Common myeloid progenitor, CD34-positive (primary cell): ENCODE measurements at regions not wholly inside any gene's neighbourhood (a gene's known extent, or its start where the extent isn't known, plus 50 kb on each side); places are given as distances from the start of the nearest gene placed in this dataset.

Experiments
- CTCF ChIA-PET: fragments of 350-600 bp; sonication (Branson Sonifier 250); formaldehyde crosslinking; loops from one replicate; lab custom pipeline; 2021; ENCODE audit warnings: antibody characterized with exemption; lab: Charles Lee
- POLR2A ChIA-PET: fragments of 350-600 bp; sonication (Branson Sonifier 250); formaldehyde crosslinking; loops from one replicate; lab custom pipeline; 2021; ENCODE audit warnings: antibody characterized with exemption; lab: Charles Lee
- DNase-seq, 3 donors: peaks; one replicate each; pipeline versions ENCODE4 v3.0.0 to v3.0.0-alpha.2; 2013
- H3K27ac ChIP-seq, 2 experiments: 1 replicate in 1 of 2; 2 replicates in 1 of 2; pipeline ENCODE4 v1.7.0; 2013; ENCODE audit warnings: inconsistent platforms in 2 of 2, low read length in 2 of 2, mild to moderate bottlenecking in 2 of 2, low read depth in 1 of 2, moderate library complexity in 1 of 2; ENCODE audit not compliant: severe bottlenecking in 2 of 2, insufficient read depth in 1 of 2, poor library complexity in 1 of 2
- H3K27me3 ChIP-seq, 5 experiments: replicated peaks in 2 of 5; 1 replicate in 3 of 5; 2 replicates in 2 of 5; pipeline versions ENCODE4 v1.6.1 to v1.7.0; 2013; ENCODE audit warnings: low read length in 4 of 5, mild to moderate bottlenecking in 2 of 5, moderate library complexity in 2 of 5, inconsistent platforms in 1 of 5; ENCODE audit not compliant: insufficient read depth in 5 of 5, control insufficient read depth in 4 of 5
- H3K36me3 ChIP-seq, 4 experiments: 1 replicate in 2 of 4; 2 replicates in 2 of 4; pipeline versions ENCODE4 v1.6.1 to v1.7.0; 2013; ENCODE audit warnings: low read length in 3 of 4, control low read depth in 1 of 4, mild to moderate bottlenecking in 1 of 4; ENCODE audit not compliant: control insufficient read depth in 4 of 4, insufficient read depth in 4 of 4
- H3K4me1 ChIP-seq, 4 experiments: 1 replicate in 3 of 4; 2 replicates in 1 of 4; pipeline versions ENCODE4 v1.6.1 to v1.7.1; 2013; ENCODE audit warnings: low read length in 3 of 4, mild to moderate bottlenecking in 3 of 4, control low read depth in 1 of 4, inconsistent platforms in 1 of 4, moderate library complexity in 1 of 4; ENCODE audit not compliant: control insufficient read depth in 4 of 4, insufficient read depth in 4 of 4; ENCODE audit errors: control extremely low read depth in 1 of 4
- H3K4me3 ChIP-seq, 7 experiments: 1 replicate in 4 of 7; 2 replicates in 3 of 7; pipeline versions ENCODE4 v1.5.1 to v1.7.0; 2013; ENCODE audit warnings: mild to moderate bottlenecking in 7 of 7, low read length in 6 of 7, moderate library complexity in 6 of 7, inconsistent platforms in 2 of 7, low read depth in 2 of 7, control low read depth in 1 of 7; ENCODE audit not compliant: insufficient read depth in 4 of 7, control insufficient read depth in 1 of 7; ENCODE audit errors: extremely low read depth in 1 of 7
- H3K9me3 ChIP-seq, 5 experiments: 1 replicate in 4 of 5; 2 replicates in 1 of 5; pipeline versions ENCODE4 v1.6.1 to v1.7.1; 2013; ENCODE audit warnings: low read length in 4 of 5, mild to moderate bottlenecking in 2 of 5, inconsistent platforms in 1 of 5, low read depth in 1 of 5, moderate library complexity in 1 of 5; ENCODE audit not compliant: control insufficient read depth in 4 of 5, insufficient read depth in 2 of 5; ENCODE audit errors: control extremely low read depth in 1 of 5
- WGBS: methylation state at CpG from one replicate; pipeline ENCODE4 v1.1.5; 2013; ENCODE audit not compliant: insufficient coverage; 5-methylcytosine and 5-hydroxymethylcytosine counted together

DNA sequence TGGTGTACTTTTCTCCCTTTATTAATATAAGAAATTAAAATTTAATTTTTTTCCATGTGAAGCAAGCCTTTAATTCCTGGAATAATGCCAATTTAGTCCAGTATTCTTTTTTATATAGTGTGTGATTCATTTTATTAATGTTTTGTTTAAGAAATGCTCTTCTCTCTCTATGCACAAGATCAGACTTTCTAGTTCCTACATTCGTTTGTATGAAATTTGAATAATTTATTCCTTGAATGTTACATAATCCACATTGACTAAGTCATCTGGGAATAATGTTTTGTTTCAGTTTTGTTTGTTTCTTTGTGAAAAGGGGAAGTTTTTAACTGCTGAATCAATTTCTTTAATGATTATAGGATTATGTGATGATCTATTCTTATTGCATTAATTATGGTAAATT is 181.4 kb upstream of the ID4 start:
- POLR2A ChIA-PET: no interaction called here
- H3K4me3 ChIP-seq: no peak overlapping the region
- WGBS: no CpG with 5 or more reads among the region's 1 CpG
- DNase-seq: no peak
- H3K27me3 ChIP-seq: no peaks in the 10 kb centered on the region
- no peaks in the 10 kb centered on the region for H3K9me3 ChIP-seq
- H3K36me3 ChIP-seq: no peaks in the 10 kb centered on the region
- CTCF ChIA-PET: no interaction called here
- H3K4me1 ChIP-seq: no peaks in the 10 kb centered on the region
- H3K27ac ChIP-seq: no peak overlapping the region

DNA sequence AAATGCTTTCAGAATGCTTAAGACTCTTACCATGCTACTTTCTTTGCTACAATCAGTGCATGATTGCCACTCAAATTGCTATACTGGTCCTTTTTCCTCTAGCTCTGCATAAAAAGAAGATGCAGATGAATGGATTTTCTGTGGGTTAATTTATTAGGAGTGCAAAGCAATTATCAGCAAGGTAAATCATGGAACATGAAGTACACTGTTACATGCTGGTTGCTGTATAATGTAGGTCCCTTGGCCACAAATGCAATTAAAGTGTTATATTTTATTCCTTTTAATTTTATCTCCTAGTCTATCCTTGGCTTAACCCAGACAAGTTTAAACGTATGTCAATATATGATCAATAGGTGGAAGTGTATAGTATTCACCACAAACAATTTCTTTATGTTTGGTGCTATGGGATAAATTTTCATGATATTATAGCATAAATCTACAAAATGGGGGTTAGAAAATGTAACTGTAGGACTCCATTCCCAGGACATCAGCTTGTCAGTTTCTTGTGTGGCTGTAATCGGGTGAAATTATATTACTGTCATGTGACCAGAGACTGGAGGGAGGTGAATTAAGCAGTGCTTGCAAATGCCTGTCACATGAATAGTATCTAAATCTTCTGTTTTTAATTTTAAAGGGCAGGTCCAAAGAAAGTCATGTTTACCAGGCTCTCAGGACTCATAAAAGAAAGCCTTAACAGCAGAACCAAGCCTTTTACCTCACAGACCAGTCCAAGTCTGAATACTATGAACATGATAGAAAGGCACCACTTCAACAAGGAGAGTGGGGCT is 176.9 kb upstream of the ID4 start:
- Histone ChIP-seq H3K4me3 (no peak overlapping the region), H3K9me3 (no peaks in the 10 kb centered on the region), H3K27ac (no peak overlapping the region), H3K27me3 (peaks cover 0 to 6% (median 0%) of the 10 kb centered on the region in 5 experiments), H3K4me1 (no peaks in the 10 kb centered on the region), H3K36me3 (no peaks in the 10 kb centered on the region)
- POLR2A ChIA-PET: interaction anchor here (0.6 kb wide), 1 partner anchor 89 kb away, joined by 3 read pairs; no protein-coding TSS in a partner anchor
- no CpG with 5 or more reads among the region's 2 CpGs for WGBS
- DNase-seq: no peak
- CTCF ChIA-PET: no interaction called here

DNA sequence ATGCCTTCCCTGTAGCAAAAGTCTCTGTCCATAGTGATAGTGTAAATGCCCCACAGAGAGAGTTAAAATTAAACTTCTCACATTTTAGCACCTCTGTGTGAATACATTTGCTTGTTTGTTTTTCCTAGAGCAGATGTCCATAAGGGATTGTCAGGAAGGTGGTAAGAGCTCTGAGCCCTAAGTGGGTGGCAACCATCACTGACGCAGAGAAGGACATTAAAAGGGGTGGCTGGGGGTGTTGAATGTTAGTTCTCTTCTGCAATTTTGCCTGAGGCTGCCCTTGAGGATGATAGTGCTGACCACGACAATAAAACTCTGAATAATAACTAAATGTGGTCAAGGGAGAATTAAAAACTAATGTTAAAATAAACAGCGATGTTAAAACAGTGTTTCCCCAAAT is 174.3 kb upstream of the ID4 start:
- Histone ChIP-seq H3K27ac (no peak overlapping the region), H3K4me3 (no peak overlapping the region), H3K4me1 (no peaks in the 10 kb centered on the region), H3K36me3 (no peaks in the 10 kb centered on the region), H3K9me3 (no peaks in the 10 kb centered on the region), H3K27me3 (peaks cover 0 to 9% (median 2%) of the 10 kb centered on the region in 5 experiments)
- ChIA-PET CTCF (no interaction called here), POLR2A (no interaction called here)
- DNase-seq: no peak
- WGBS: 60% methylated on average over 2 of the region's 3 CpGs

DNA sequence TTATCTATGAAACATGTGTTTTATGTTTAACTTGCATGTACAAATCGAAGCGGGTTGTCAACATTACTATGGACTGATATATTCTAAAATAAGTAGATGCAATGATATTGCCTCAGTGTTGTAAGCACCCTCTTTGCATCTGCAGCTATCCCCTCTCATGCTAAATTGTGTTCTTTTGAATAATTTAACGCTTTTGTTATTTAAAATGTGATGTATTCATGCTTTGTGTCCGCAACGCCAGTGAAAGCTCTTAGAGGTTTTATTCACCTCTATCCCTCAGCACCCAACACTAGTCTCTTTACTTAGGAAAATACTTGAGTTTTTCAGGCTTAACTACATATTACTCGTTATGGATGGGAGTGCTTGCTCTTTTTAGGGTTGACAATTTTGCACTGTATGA is 173.7 kb upstream of the ID4 start:
- H3K27ac ChIP-seq: no peak overlapping the region
- no CpG with 5 or more reads among the region's 6 CpGs for WGBS
- POLR2A ChIA-PET: interaction anchor here (0.6 kb wide), 1 partner anchor 553 kb away, joined by 5 read pairs; no protein-coding TSS in a partner anchor
- H3K9me3 ChIP-seq: no peaks in the 10 kb centered on the region
- H3K4me1 ChIP-seq: no peaks in the 10 kb centered on the region
- no peak for DNase-seq
- peaks cover 0 to 9% (median 2%) of the 10 kb centered on the region in 5 experiments for H3K27me3 ChIP-seq
- CTCF ChIA-PET: no interaction called here
- no peak overlapping the region for H3K4me3 ChIP-seq
- H3K36me3 ChIP-seq: no peaks in the 10 kb centered on the region

DNA sequence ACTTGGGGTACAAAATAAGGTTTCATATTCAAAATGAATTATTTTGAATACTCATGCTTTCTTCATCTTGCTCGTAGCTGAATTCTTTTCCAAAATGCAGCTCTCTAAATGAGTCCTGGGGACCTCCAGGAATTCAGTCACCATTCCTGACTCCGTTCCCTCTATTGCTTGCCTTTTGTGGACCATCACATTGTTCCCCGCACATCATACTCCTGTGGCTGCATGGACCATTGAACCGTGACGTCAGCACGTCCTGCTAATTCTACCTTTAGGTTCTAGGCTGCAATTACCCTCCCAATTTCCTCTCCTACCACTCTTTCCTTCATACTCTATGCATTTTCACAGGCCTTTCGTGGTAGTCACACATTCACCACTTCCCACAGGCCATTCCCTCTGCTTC is 173.1 kb upstream of the ID4 start:
- H3K9me3 ChIP-seq: no peaks in the 10 kb centered on the region
- no peak for DNase-seq
- no peaks in the 10 kb centered on the region for H3K36me3 ChIP-seq
- peaks cover 0 to 10% (median 2%) of the 10 kb centered on the region in 5 experiments for H3K27me3 ChIP-seq
- 80% methylated on average over 7 of the region's 7 CpGs for WGBS
- H3K4me3 ChIP-seq: no peak overlapping the region
- ChIA-PET POLR2A (interaction anchor here (0.6 kb wide), 1 partner anchor 553 kb away, joined by 5 read pairs; no protein-coding TSS in a partner anchor), CTCF (no interaction called here)
- no peaks in the 10 kb centered on the region for H3K4me1 ChIP-seq
- H3K27ac ChIP-seq: no peak overlapping the region

DNA sequence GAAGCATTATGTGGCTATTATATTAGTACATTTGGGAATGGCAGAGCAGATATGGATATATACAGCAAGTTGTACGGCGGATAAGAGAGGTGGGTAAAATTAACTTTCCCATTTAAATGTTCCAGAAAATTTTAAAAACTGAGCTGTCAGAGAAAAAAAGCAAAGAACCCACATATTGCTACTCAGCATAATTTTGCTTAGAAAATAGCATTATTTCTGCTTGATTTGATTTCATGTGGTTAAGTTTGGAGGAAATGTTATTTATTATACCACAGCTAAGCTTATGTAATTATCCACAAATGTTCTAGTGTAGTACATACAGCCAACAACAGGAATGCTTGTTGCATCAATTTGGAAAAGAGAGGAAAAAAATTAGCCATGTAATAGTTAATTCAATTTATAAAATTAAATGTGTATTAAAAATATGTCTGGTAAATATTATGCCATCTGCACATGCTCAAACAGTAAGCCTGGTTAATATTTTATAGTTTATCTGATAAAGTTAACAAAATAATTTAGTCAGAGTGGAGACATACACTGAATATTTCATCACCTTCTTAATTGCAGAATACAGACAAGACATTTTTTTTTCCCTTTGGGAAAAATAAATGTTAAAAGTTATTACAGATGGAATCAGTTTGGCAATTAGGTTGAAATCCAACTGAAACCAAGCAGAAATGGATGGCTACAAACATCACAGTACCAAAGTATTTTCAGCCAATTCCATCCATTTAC is 172.1 kb upstream of the ID4 start:
- POLR2A ChIA-PET: no interaction called here
- CTCF ChIA-PET: no interaction called here
- WGBS: no CpG with 5 or more reads among the region's 2 CpGs

DNA sequence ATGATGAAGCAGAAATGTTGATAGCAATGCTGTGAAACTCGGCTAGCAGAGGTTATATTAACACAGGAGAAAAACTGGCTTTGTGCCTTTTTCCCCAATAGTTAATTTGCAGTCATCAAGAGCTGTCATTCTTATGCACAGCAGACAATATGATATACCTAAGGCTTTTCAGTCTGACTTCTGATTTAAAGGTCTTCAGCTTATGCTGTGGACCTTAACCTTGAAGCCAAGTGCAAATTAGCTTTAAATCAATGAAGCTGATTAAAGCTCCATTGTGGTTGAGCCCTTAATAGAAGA is 171.6 kb upstream of the ID4 start:
- no peaks in the 10 kb centered on the region for H3K9me3 ChIP-seq
- DNase-seq: no peak
- no peaks in the 10 kb centered on the region for H3K4me1 ChIP-seq
- no peak overlapping the region for H3K4me3 ChIP-seq
- H3K27ac ChIP-seq: no peak overlapping the region
- WGBS: 55% methylated on average over 1 of the region's 1 CpG
- peaks cover 0 to 13% (median 2%) of the 10 kb centered on the region in 5 experiments for H3K27me3 ChIP-seq
- no peaks in the 10 kb centered on the region for H3K36me3 ChIP-seq
- POLR2A ChIA-PET: no interaction called here
- CTCF ChIA-PET: no interaction called here

More for the DNA sequence above, 172.1 kb upstream of the ID4 start:
- Histone ChIP-seq H3K27ac (no peak overlapping the region), H3K9me3 (no peaks in the 10 kb centered on the region), H3K4me1 (no peaks in the 10 kb centered on the region), H3K4me3 (no peak overlapping the region), H3K36me3 (no peaks in the 10 kb centered on the region), H3K27me3 (peaks cover 0 to 13% (median 2%) of the 10 kb centered on the region in 5 experiments)
- DNase-seq: no peak
